Fibroblast of lung (primary cell): ENCODE measurements at regions not wholly inside any gene's neighbourhood (a gene's known extent, or its start where the extent isn't known, plus 50 kb on each side); places are given as distances from the start of the nearest gene placed in this dataset.
A peak's percentile ranks its signal among the peaks of the same experiment; 100 is the strongest.

Experiments used
- DNase-seq, 2 donors: peaks; one replicate each; pipeline versions ENCODE4 v3.0.0 to v3.0.0-alpha.2; 2010; ENCODE audit warnings: low read depth in 2 of 2
- H2AFZ ChIP-seq: 2 replicates; pipeline ENCODE4 v1.5.1; 2012; ENCODE audit warnings: low read length, control low read depth, inconsistent platforms
- H3K27ac ChIP-seq: 2 replicates; pipeline ENCODE4 v1.5.1; 2011; ENCODE audit warnings: low read length, control low read depth; ENCODE audit not compliant: insufficient read depth
- H3K27me3 ChIP-seq: 2 replicates; pipeline ENCODE4 v1.5.1; 2011; ENCODE audit warnings: mild to moderate bottlenecking, low read length; ENCODE audit not compliant: control insufficient read depth, insufficient read depth
- H3K36me3 ChIP-seq: 2 replicates; pipeline ENCODE4 v1.5.1; 2011; ENCODE audit warnings: low read length; ENCODE audit not compliant: control insufficient read depth, insufficient read depth
- H3K4me1 ChIP-seq: 2 replicates; pipeline ENCODE4 v1.5.1; 2011; ENCODE audit warnings: low read length; ENCODE audit not compliant: control insufficient read depth, insufficient read depth; ENCODE audit errors: extremely low read depth
- H3K4me2 ChIP-seq: 2 replicates; pipeline ENCODE4 v1.5.1; 2011; ENCODE audit warnings: low read length, control low read depth; ENCODE audit not compliant: insufficient read depth; ENCODE audit errors: extremely low read depth
- H3K4me3 ChIP-seq, 4 experiments: fragments of 200-600 bp in 1 of 4; sonication (generic) in 1 of 4; replicated peaks in 1 of 4; 2 replicates each; pipeline ENCODE4 v1.5.1; 2011 to 2016; ENCODE audit warnings: low read length in 4 of 4, low read depth in 3 of 4, mild to moderate bottlenecking in 3 of 4, control low read depth in 2 of 4, inconsistent platforms in 1 of 4, mixed read lengths in 1 of 4; ENCODE audit not compliant: insufficient read depth in 1 of 4; ENCODE audit errors: control extremely low read depth in 1 of 4
- H3K79me2 ChIP-seq: 2 replicates; pipeline ENCODE4 v1.5.1; 2012; ENCODE audit warnings: mild to moderate bottlenecking, low read length, inconsistent platforms; ENCODE audit not compliant: control insufficient read depth, insufficient read depth
- H3K9ac ChIP-seq: 2 replicates; pipeline ENCODE4 v1.5.1; 2011; ENCODE audit warnings: mild to moderate bottlenecking, low read length, control low read depth; ENCODE audit not compliant: insufficient read depth
- H3K9me3 ChIP-seq: 2 replicates; pipeline ENCODE4 v1.5.1; 2012; ENCODE audit warnings: low read depth, low read length; ENCODE audit not compliant: control insufficient read depth, insufficient read depth
- H4K20me1 ChIP-seq: 2 replicates; pipeline ENCODE4 v1.5.1; 2011; ENCODE audit warnings: low read length; ENCODE audit not compliant: control insufficient read depth, insufficient read depth; ENCODE audit errors: extremely low read depth
- EZH2 ChIP-seq: IDR thresholded peaks from 2 replicates; pipeline ENCODE4 v1.5.1; 2012; ENCODE audit warnings: low read length, control low read depth, mild to moderate bottlenecking; ENCODE audit errors: missing control alignments
- TF ChIP-seq, protein P1 (sequence below), 2 donors: IDR thresholded peaks in 1 of 2; conservative IDR thresholded peaks in 1 of 2; 1 replicate in 1 of 2; 2 replicates in 1 of 2; pipeline ENCODE4 v1.5.1; 2011 to 2012; ENCODE audit warnings: low read length in 2 of 2, control low read depth in 1 of 2, inconsistent platforms in 1 of 2, low read depth in 1 of 2, mild to moderate bottlenecking in 1 of 2

DNA sequence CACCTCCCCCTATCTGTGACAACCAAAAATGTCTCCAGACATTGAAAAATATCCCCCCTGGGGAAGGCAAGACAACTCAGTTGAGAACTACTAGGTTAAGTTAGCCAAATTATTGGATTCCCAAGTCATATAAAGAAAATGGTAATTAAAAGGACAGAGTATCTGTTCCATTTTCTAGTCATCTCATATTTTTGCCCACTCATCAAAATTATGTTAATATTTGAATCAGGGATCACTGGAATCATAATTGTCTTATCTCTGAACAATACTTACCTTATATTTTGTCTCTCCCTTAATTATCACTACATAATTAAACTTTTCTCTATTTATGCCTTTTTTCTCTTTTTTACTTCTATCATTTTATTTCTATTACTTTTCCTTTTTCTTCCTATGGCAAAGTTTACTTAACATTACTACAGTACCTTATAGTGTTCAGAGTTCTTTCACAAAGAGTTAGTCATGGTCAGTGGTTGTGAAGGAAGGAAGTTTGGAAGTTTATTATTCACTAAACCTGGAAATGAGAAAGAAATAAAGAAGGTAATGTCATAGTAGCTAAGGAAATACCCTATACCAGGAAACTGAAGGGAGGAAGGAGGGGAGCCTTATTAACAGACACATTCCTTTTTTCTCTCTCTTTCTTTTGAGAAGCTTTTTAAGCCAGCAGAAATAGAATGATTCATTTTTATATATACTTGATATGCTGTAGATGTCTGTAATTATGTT is 332.9 kb downstream of the COL12A1 start:
- Histone ChIP-seq H3K4me3 (no peak overlapping the region), H3K79me2 (no peaks in the 10 kb centered on the region), H3K4me2 (no peak overlapping the region), H3K4me1 (no peaks in the 10 kb centered on the region), H3K9me3 (no peaks in the 10 kb centered on the region), H4K20me1 (no peaks in the 10 kb centered on the region), H3K27me3 (no peaks in the 10 kb centered on the region), H3K36me3 (no peaks in the 10 kb centered on the region), H3K27ac (no peak overlapping the region), H3K9ac (no peak overlapping the region), H2AFZ (no peak overlapping the region)
- no peak for TF ChIP-seq EZH2
- TF ChIP-seq, protein P1, sequence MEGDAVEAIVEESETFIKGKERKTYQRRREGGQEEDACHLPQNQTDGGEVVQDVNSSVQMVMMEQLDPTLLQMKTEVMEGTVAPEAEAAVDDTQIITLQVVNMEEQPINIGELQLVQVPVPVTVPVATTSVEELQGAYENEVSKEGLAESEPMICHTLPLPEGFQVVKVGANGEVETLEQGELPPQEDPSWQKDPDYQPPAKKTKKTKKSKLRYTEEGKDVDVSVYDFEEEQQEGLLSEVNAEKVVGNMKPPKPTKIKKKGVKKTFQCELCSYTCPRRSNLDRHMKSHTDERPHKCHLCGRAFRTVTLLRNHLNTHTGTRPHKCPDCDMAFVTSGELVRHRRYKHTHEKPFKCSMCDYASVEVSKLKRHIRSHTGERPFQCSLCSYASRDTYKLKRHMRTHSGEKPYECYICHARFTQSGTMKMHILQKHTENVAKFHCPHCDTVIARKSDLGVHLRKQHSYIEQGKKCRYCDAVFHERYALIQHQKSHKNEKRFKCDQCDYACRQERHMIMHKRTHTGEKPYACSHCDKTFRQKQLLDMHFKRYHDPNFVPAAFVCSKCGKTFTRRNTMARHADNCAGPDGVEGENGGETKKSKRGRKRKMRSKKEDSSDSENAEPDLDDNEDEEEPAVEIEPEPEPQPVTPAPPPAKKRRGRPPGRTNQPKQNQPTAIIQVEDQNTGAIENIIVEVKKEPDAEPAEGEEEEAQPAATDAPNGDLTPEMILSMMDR (conservative IDR thresholded peaks at IDR 0.05 in 1 of 2, IDR thresholded peaks at IDR 0.05 in 1 of 2; ENCODE audit: low read depth in 1 of 2, low read length in 2 of 2): no peak
- no peak for DNase-seq

DNA sequence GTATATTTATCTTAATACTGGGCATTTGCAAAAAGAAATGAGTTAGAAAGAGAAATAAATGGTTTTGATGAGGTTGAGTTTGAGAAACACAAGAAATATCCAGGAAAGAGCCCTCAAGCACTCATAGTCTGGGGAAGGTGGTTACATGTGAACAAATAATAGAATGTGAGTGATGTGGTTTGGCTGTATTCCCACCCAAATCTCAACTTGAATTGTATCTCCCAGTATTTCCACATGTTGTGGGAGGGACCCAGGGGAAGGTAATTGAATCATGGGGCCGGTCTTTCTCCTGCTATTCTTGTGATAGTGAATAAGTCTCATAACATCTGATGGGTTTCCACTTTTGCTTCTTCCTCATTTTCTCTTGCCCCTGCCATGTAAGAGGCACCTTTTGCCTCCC is 334.1 kb downstream of the COL12A1 start:
- Histone ChIP-seq H3K4me3 (no peak overlapping the region), H3K9ac (no peak overlapping the region), H4K20me1 (no peaks in the 10 kb centered on the region), H3K79me2 (no peaks in the 10 kb centered on the region), H3K36me3 (no peaks in the 10 kb centered on the region), H3K27me3 (no peaks in the 10 kb centered on the region), H3K4me1 (no peaks in the 10 kb centered on the region), H3K9me3 (no peaks in the 10 kb centered on the region), H3K4me2 (no peak overlapping the region), H3K27ac (no peak overlapping the region), H2AFZ (no peak overlapping the region)
- peak in 1 of 2 donors; percentile 89 for DNase-seq
- TF ChIP-seq EZH2: no peak
- TF ChIP-seq, protein P1 (conservative IDR thresholded peaks at IDR 0.05 in 1 of 2, IDR thresholded peaks at IDR 0.05 in 1 of 2; ENCODE audit: low read depth in 1 of 2, low read length in 2 of 2): no peak

DNA sequence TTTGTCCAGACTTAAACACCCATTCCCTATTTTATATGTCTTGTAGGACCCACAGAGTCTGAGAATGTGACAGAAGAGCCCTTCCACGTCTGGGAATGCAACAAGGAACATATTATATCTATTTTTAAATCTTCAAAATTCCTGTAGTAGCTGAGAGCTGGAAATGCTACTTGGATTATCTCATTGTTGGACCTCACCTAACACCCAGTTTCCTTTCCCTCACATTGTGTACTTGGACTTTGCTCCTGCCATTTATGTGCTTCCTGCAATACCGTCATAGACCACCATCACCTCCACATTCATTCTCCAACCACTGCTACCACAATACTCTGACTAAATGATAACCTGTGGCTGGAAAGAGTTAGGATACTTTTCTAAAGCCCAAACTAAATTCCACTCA is 335.4 kb downstream of the COL12A1 start:
- TF ChIP-seq, protein P1 (conservative IDR thresholded peaks at IDR 0.05 in 1 of 2, IDR thresholded peaks at IDR 0.05 in 1 of 2; ENCODE audit: low read depth in 1 of 2, low read length in 2 of 2): peak in 1 of 2 donors; percentile 6
- TF ChIP-seq EZH2: no peak
- Histone ChIP-seq H3K9ac (no peak overlapping the region), H2AFZ (no peak overlapping the region), H3K27ac (no peak overlapping the region), H3K4me1 (no peaks in the 10 kb centered on the region), H3K4me3 (no peak overlapping the region), H3K79me2 (no peaks in the 10 kb centered on the region), H3K27me3 (no peaks in the 10 kb centered on the region), H3K9me3 (no peaks in the 10 kb centered on the region), H3K36me3 (no peaks in the 10 kb centered on the region), H3K4me2 (no peak overlapping the region), H4K20me1 (no peaks in the 10 kb centered on the region)
- DNase-seq: peak in 1 of 2 donors; percentile 90
